ENCODE measurements at regions not wholly inside any gene's neighbourhood (a gene's known extent, or its start where the extent isn't known, plus 50 kb on each side); places are given as distances from the start of the nearest gene placed in this dataset.

GRCh38 chr5:35336230-35336629, 105.9 kb upstream of the PRLR start:
- in situ Hi-C loops (cut with HindIII; ENCODE audit: low sequenced_read_pairs): no loop called here
- DNase-seq (ENCODE audit: low spot score): no peak

DNA sequence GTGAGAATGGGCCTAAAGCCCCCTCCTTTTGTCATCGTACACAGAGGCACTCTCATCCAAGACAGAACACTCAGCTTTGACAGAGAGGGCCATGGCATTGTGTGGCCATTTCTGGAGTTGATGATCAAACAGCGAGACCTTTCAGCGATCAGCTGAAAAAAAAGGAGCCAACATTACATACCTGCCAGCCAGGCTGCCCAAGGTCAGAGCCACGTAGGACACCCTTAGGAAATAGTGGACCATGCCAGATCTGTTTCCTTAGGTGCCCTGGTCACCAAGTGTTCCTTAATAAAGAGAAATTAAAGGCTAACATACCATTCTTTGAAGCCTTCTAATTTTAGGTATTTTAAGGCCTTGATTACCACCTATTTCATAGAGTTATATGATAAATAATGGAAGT, 105.5 kb upstream of the PRLR start:
- DNase-seq (ENCODE audit: low spot score): no peak
- in situ Hi-C loops (cut with HindIII; ENCODE audit: low sequenced_read_pairs): no loop called here

GRCh38 chr5:35333366-35333765, 103.1 kb upstream of the PRLR start:
- DNase-seq (ENCODE audit: low spot score): no peak
- in situ Hi-C loops (cut with HindIII; ENCODE audit: low sequenced_read_pairs): no loop called here

DNA sequence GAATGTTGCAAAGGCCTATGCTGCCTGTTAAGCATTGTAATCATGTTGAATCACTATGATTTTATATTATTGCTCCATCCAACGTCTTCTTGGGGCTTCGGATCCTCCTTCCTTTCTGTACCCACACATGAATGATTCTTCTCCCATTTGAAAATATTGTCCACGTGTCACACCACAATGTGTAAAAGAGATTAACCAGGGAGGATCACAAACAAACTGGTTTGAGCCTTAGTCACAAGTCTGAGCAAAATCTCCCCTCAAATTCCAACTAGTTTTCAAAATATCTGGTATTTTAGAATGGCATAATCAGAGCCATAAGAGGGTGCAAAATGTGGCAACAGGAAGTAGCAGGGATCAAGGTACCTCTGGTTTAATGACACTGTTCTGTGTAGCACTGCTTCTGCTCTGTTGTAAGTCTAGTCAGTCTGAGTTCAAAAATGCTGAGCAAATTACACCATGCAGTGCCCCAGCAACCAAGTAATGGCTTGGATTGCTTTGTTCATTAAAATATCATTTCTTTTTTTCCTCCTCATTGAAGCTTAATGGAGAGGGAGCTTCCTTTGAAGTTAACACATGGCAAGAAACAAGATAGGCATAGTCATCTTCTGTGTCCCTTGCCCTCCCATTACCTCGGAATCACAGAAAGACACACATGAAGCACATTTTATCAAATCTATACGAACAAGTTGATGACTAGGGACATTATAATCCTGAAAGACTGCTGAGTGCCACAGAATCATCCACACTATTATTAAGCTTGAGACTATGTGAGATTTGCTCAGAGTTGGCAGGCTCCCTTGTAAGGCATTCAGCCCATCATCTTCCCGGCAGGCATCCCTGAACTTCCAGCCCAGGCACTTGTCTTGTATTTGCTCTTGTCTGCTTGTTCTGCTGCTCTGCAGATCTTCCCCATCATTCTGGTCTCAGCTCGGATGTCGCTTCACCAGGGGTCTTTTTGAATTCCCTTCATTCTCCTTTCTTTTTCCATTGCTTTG, 102.0 kb upstream of the PRLR start:
- no peak for DNase-seq (ENCODE audit: low spot score)
- in situ Hi-C loops (cut with HindIII; ENCODE audit: low sequenced_read_pairs): no loop called here

DNA sequence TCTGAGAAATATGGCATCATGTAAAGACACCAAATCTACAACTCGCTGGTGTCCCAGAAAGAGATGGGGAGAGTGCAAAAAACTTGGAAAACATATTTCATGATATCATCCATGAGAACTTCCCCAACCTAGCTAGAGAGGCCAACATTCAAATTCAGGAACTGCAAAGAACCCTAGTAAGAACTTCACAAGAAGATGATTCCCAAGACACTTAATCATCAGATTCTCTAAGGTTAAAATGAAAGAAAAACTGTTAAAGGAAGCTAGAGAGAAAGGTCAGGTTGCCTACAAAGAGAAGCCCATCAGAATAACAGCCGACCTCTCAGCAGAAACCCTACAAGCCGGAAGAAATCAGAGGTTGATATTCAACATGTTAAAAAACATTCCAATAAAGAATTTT, 95.5 kb upstream of the PRLR start:
- no peak for DNase-seq (ENCODE audit: low spot score)
- in situ Hi-C loops (cut with HindIII; ENCODE audit: low sequenced_read_pairs): no loop called here

GRCh38 chr5:35324679-35325078, 94.4 kb upstream of the PRLR start:
- in situ Hi-C loops (cut with HindIII; ENCODE audit: low sequenced_read_pairs): no loop called here
- DNase-seq (ENCODE audit: low spot score): no peak

DNA sequence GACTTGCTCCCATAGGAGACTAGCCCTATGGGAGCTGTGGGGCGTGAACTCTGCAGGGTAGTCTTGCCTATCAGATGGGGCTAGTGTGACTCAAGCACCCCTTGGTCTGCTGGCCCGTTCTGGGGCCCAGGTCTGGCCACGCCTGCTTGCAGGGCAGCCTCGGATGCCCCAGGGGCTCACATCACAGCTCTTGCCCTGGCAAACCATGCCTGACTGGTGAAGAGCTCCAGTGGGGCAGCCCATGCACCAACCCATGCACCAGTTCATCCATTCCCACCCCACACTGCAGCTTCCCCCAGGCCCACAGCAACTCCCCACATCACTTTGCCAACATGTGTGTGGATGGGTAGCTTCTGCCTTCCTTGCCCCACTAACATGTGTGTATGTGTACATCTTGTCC, 93.9 kb upstream of the PRLR start:
- no peak for DNase-seq (ENCODE audit: low spot score)
- in situ Hi-C loops (cut with HindIII; ENCODE audit: low sequenced_read_pairs): no loop called here

DNA sequence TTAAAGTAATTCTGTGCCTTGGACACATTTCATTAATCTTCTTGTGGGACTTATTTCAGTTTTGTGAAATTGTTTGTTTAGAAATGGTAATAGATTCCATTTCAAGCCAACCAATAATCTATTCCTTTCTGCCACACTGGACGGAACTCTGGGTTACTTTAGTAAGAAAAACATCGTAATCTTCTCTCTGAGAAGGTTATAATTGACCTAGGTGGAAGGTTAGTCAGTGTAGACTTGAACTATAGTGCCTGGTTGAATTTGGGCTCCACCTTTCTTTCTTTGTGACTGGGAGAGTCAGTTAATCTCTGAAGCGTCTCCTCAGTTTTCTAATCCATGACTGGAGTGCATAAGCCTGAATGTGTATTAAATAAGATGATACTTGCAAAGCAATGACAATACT, 89.7 kb upstream of the PRLR start:
- in situ Hi-C loops (cut with HindIII; ENCODE audit: low sequenced_read_pairs): no loop called here
- no peak for DNase-seq (ENCODE audit: low spot score)

- in situ Hi-C loops (cut with HindIII; ENCODE audit: low sequenced_read_pairs): no loop called here
- DNase-seq (ENCODE audit: low spot score): no peak
These were observed 89.2 kb upstream of the PRLR start for GRCh38 chr5:35319333-35320002.

DNA sequence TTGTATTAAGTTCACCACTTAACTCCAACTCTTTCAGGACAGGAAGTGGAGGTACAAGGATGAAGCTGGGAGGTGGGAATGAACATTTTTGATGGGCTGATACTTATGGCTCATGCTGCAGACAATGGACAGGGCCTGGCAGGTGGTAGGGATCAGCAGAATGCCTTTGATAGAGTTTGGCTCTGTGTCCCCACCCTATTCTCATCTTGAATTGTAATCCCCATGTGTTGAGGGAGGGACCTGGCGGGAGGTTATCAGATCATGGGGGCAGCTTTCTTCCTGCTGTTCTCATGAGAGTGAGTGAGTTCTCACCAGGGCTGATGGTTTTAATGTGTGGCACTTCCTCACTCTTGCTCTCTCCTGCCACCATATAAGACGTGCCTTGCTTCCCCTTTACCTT, 87.3 kb upstream of the PRLR start:
- in situ Hi-C loops (cut with HindIII; ENCODE audit: low sequenced_read_pairs): no loop called here

DNA sequence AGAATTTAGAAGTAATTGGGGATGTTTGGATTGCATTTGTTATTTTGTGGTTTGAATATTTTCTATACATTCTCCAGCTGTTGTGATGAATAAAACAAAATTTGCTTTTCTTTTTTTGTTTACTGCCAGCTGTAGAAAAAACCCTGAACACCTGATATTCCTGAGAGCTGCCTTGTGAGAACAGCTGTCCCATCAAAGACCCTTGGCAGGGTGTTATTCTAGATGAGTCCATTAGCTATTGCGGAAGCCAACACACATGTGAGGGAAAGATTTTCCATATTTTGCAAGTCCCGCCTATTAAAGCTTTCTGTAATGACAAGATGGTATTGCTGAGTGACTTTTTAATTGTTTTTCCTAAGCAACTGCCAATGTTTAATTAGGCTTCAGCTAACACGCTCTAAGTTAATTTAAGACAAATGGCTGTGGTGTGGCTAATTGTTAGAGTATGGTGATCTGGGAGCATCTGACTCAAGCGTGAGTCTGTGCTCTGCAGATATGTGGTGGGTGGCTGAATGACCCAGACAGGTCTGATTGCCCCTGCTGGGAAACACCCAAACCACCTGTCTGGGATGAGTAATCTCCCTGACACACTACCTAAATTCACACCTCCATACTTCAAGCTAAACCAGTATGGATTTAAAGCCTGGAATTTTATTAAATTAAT, 86.5 kb upstream of the PRLR start:
- in situ Hi-C loops (cut with HindIII; ENCODE audit: low sequenced_read_pairs): no loop called here
- DNase-seq (ENCODE audit: low spot score): no peak

More for the DNA sequence above, 87.3 kb upstream of the PRLR start:
- no peak for DNase-seq (ENCODE audit: low spot score)

DNA sequence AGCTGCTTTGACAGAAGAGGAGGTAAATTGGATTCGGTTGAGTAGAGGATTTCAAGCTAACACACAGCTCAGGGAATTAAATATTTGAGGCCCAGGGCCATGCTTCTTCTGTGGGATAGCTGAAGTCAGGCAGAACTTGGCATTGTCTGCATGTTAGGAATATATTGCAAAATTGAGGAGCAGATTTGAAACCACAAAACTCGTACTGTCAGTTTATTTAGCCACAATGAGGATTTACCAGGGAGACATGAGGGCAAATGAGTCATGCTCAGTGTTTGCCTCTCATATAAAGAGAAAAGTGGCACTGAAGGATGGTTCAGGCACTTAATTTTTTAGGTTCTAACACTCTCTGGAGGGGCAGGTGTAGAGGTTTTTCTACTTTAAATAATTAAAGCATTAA, 83.0 kb upstream of the PRLR start:
- DNase-seq (ENCODE audit: low spot score): no peak
- in situ Hi-C loops (cut with HindIII; ENCODE audit: low sequenced_read_pairs): no loop called here

DNA sequence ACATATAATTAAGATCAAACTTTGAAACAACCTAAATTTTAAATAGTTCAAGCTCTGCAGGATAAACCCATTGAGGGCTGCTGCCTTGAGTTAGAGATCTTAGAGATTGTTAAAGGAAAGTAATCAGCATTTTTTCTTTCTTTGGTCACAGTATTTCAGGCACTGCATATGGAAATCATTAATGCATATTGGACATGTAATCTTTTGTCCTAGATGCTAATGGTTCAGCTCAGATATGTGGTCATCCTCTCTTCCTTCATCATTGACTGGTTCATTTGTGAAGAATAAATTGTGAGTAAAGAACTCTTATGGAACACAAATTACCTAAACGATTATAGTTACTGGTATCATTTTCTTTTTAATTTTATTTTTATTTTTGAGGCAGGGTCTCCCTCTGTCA, 82.0 kb upstream of the PRLR start:
- in situ Hi-C loops (cut with HindIII; ENCODE audit: low sequenced_read_pairs): no loop called here
- no peak for DNase-seq (ENCODE audit: low spot score)

- in situ Hi-C loops (cut with HindIII; ENCODE audit: low sequenced_read_pairs): no loop called here
- DNase-seq (ENCODE audit: low spot score): peak; percentile 2
These were observed 79.3 kb upstream of the PRLR start for GRCh38 chr5:35309365-35310130.

DNA sequence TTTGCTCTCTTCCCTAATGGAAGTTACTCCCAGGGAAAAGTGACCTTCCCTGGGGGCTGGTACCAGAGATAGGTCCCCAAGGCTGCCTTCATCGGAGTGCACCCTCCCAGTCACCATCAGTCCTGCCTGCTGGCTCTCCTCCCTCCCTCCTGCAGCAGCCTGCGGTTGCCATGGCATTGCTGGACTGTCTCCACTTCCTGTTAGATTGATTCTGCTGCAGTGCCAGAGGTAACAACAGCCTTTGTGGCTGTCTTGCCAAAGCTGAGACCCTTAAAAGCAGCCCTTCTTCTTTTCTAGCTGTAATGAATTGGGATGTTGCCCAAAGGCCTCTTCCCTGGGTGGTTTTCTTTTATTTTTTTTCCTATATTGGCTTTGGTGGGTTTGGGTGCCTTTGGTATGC, 78.1 kb upstream of the PRLR start:
- DNase-seq (ENCODE audit: low spot score): no peak
- in situ Hi-C loops (cut with HindIII; ENCODE audit: low sequenced_read_pairs): no loop called here

- no peak for DNase-seq (ENCODE audit: low spot score)
- in situ Hi-C loops (cut with HindIII; ENCODE audit: low sequenced_read_pairs): no loop called here
These were observed 76.6 kb upstream of the PRLR start for GRCh38 chr5:35306716-35307365.

DNA sequence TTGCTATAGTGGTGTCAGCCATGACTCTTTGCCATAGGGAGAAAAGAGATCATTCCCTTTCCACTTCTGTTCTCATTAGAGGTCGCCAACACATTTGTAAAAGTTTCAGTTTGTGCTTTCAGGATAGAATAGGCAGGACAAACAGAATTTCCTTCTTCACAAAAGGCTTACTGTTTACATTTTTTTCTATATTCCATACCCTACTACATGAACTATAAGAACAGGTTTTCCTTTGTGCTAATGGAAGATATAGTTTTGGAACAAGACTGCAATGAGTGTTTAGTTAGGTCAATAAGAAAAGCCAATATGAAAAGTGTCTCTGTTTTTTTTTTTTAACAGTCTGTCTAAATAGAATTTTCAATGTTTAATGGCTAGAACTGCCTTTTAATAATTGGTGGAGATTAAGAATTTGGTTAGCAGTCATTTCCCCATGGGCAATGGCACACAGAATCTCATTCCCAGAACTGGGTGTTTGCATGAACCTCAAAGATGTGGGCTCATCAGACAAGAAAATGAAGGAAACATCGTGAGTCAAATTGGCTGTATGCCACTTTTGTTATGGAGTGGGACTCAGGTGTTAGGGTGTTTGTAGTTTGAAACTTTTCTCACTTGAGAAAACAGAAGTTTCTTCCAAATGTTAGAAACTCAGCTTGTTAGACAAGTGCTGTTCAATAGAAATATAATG, 75.2 kb upstream of the PRLR start:
- in situ Hi-C loops (cut with HindIII; ENCODE audit: low sequenced_read_pairs): no loop called here
- no peak for DNase-seq (ENCODE audit: low spot score)

- no peak for DNase-seq (ENCODE audit: low spot score)
- in situ Hi-C loops (cut with HindIII; ENCODE audit: low sequenced_read_pairs): no loop called here
These were observed 74.0 kb upstream of the PRLR start for GRCh38 chr5:35304291-35304690.

Measured in G401 (cell line).